H9 (cell line): ENCODE measurements at regions not wholly inside any gene's neighbourhood (a gene's known extent, or its start where the extent isn't known, plus 50 kb on each side); places are given as distances from the start of the nearest gene placed in this dataset.

Experiments
- DNase-seq: peaks from one replicate; pipeline ENCODE4 v3.0.0-alpha.2; 2017
- H2AFZ ChIP-seq: one replicate; pipeline ENCODE4 v1.6.1; 2013; ENCODE audit warnings: mild to moderate bottlenecking, low read length, control low read depth, moderate library complexity
- H2AK5ac ChIP-seq: 2 replicates; pipeline ENCODE4 v1.6.1; 2013; ENCODE audit warnings: low read length, control low read depth, mixed read lengths; ENCODE audit not compliant: insufficient read length
- H2BK120ac ChIP-seq: one replicate; pipeline ENCODE4 v1.6.1; 2013; ENCODE audit warnings: low read depth, mild to moderate bottlenecking, low read length, control low read depth, inconsistent platforms; ENCODE audit not compliant: poor library complexity, severe bottlenecking
- H2BK12ac ChIP-seq: 2 replicates; pipeline ENCODE4 v1.6.1; 2013; ENCODE audit warnings: low read length, control low read depth, mixed read lengths, low read depth; ENCODE audit not compliant: insufficient read length
- H2BK15ac ChIP-seq: 2 replicates; pipeline ENCODE4 v1.6.1; 2013; ENCODE audit warnings: low read depth, low read length, control low read depth
- H2BK20ac ChIP-seq: one replicate; pipeline ENCODE4 v1.6.1; 2013; ENCODE audit warnings: low read depth, mild to moderate bottlenecking, low read length, control low read depth, inconsistent platforms; ENCODE audit not compliant: poor library complexity, severe bottlenecking
- H2BK5ac ChIP-seq: 2 replicates; pipeline ENCODE4 v1.6.1; 2013; ENCODE audit warnings: low read length, control low read depth, mixed read lengths; ENCODE audit not compliant: insufficient read length
- H3K14ac ChIP-seq: 2 replicates; pipeline ENCODE4 v1.6.1; 2013; ENCODE audit warnings: low read length, control low read depth; ENCODE audit not compliant: insufficient read depth
- H3K18ac ChIP-seq: 2 replicates; pipeline ENCODE4 v1.6.1; 2013; ENCODE audit warnings: low read depth, mild to moderate bottlenecking, mixed read lengths, low read length, control low read depth; ENCODE audit not compliant: insufficient read length
- H3K23ac ChIP-seq: 2 replicates; pipeline ENCODE4 v1.6.1; 2013; ENCODE audit warnings: low read length, control low read depth, mixed read lengths, low read depth; ENCODE audit not compliant: insufficient read length
- H3K23me2 ChIP-seq: 2 replicates; pipeline ENCODE4 v1.6.1; 2013; ENCODE audit warnings: low read depth, mild to moderate bottlenecking, mixed read lengths, low read length, control low read depth; ENCODE audit not compliant: insufficient read length, poor library complexity, severe bottlenecking
- H3K27ac ChIP-seq: 2 replicates; pipeline ENCODE4 v1.5.1; 2013; ENCODE audit warnings: low read length, control low read depth, mixed read lengths, low read depth; ENCODE audit not compliant: insufficient read length
- H3K27me3 ChIP-seq: 2 replicates; pipeline ENCODE4 v1.6.1; 2013; ENCODE audit warnings: low read length, control low read depth, inconsistent platforms; ENCODE audit not compliant: insufficient read depth
- H3K4ac ChIP-seq: 2 replicates; pipeline ENCODE4 v1.6.1; 2013; ENCODE audit warnings: low read depth, mild to moderate bottlenecking, control low read depth, inconsistent platforms, low read length, moderate library complexity
- H3K4me1 ChIP-seq: 2 replicates; pipeline ENCODE4 v1.6.1; 2013; ENCODE audit warnings: low read length, control low read depth, inconsistent platforms; ENCODE audit not compliant: insufficient read depth
- H3K4me2 ChIP-seq: 2 replicates; pipeline ENCODE4 v1.6.1; 2013; ENCODE audit warnings: low read length, control low read depth, mixed read lengths; ENCODE audit not compliant: insufficient read length, insufficient read depth
- H3K56ac ChIP-seq: 2 replicates; pipeline ENCODE4 v1.6.1; 2013; ENCODE audit warnings: low read depth, mild to moderate bottlenecking, mixed read lengths, low read length, control low read depth; ENCODE audit not compliant: insufficient read length
- H3K79me1 ChIP-seq: 2 replicates; pipeline ENCODE4 v1.6.1; 2013; ENCODE audit warnings: low read depth, mild to moderate bottlenecking, moderate library complexity, low read length, control low read depth, inconsistent platforms; ENCODE audit not compliant: insufficient read depth, poor library complexity, severe bottlenecking
- H3K79me2 ChIP-seq: 2 replicates; pipeline ENCODE4 v1.6.1; 2013; ENCODE audit warnings: low read length, control low read depth, inconsistent platforms; ENCODE audit not compliant: insufficient read depth
- H3K9ac ChIP-seq: 2 replicates; pipeline ENCODE4 v1.6.1; 2013; ENCODE audit warnings: low read length, control low read depth, mixed read lengths; ENCODE audit not compliant: insufficient read length; ENCODE audit errors: extremely low read depth
- H3K9me3 ChIP-seq: one replicate; pipeline ENCODE4 v1.6.1; 2013; ENCODE audit warnings: low read depth, low read length, inconsistent platforms; ENCODE audit not compliant: control insufficient read depth
- H3T11ph ChIP-seq: one replicate; pipeline ENCODE4 v1.6.1; 2013; ENCODE audit warnings: mild to moderate bottlenecking, low read length, control low read depth, inconsistent platforms
- H4K20me1 ChIP-seq: one replicate; pipeline ENCODE4 v1.6.1; 2013; ENCODE audit not compliant: control insufficient read depth, insufficient read length, insufficient read depth
- H4K5ac ChIP-seq: 2 replicates; pipeline ENCODE4 v1.6.1; 2013; ENCODE audit warnings: low read depth, mild to moderate bottlenecking, mixed read lengths, low read length, control low read depth; ENCODE audit not compliant: insufficient read length
- H4K8ac ChIP-seq: replicated peaks from 2 replicates; pipeline ENCODE4 v1.6.1; 2013; ENCODE audit warnings: low read length, control low read depth, mixed read lengths, low read depth; ENCODE audit not compliant: insufficient read length
- H4K91ac ChIP-seq: 2 replicates; pipeline ENCODE4 v1.6.1; 2013; ENCODE audit warnings: low read depth, mild to moderate bottlenecking, moderate library complexity, mixed read lengths, low read length, control low read depth; ENCODE audit not compliant: insufficient read length
- H3K27ac Mint-ChIP-seq, 3 experiments: 2 replicates in 2 of 3; 3 replicates in 1 of 3; pipeline ENCODE4 v1.8.0; 2020 to 2021; ENCODE audit warnings: mixed read lengths in 3 of 3, mild to moderate bottlenecking in 1 of 3, moderate library complexity in 1 of 3
- H3K27me3 Mint-ChIP-seq: 2 replicates; pipeline ENCODE4 v1.8.0; 2021; ENCODE audit warnings: low read depth, mild to moderate bottlenecking, moderate library complexity, mixed read lengths
- H3K36me3 Mint-ChIP-seq, 3 experiments: 2 replicates in 2 of 3; 3 replicates in 1 of 3; pipeline ENCODE4 v1.8.0; 2020 to 2021; ENCODE audit warnings: low read depth in 3 of 3, mixed read lengths in 3 of 3; ENCODE audit not compliant: insufficient read depth in 1 of 3
- H3K4me1 Mint-ChIP-seq, 2 experiments: 2 replicates each; pipeline ENCODE4 v1.8.0; 2020; ENCODE audit warnings: mixed read lengths in 2 of 2
- H3K4me3 Mint-ChIP-seq, 2 experiments: 2 replicates in 1 of 2; 3 replicates in 1 of 2; pipeline ENCODE4 v1.8.0; 2020 to 2021; ENCODE audit warnings: mild to moderate bottlenecking in 2 of 2, mixed read lengths in 2 of 2, moderate library complexity in 1 of 2
- H3K9me3 Mint-ChIP-seq, 2 experiments: 2 replicates in 1 of 2; 3 replicates in 1 of 2; pipeline ENCODE4 v1.8.0; 2020; ENCODE audit warnings: mild to moderate bottlenecking in 2 of 2, mixed read lengths in 2 of 2, moderate library complexity in 1 of 2
- CTCF ChIP-seq: fragments of 200-600 bp; sonication (generic); conservative IDR thresholded peaks from 3 replicates; pipeline ENCODE4 v1.8.0; 2021; ENCODE audit warnings: antibody characterized with exemption, mild to moderate bottlenecking
- WGBS: extraction: QIAGEN DNeasy Blood & Tissue Kit; methylation state at CpG from one replicate; pipeline ENCODE4 v1.1.7; 2013; ENCODE audit warnings: missing lambda C conversion rate, low lambda C conversion rate, mixed read lengths; ENCODE audit not compliant: insufficient read length; ENCODE audit errors: extremely low coverage; 5-methylcytosine and 5-hydroxymethylcytosine counted together

GRCh38 chr11:116488836-116489389 lies 283.9 kb downstream of the BUD13 start:
- Histone ChIP-seq H3K4me1 (no peaks in the 10 kb centered on the region), H3K27me3 (peaks cover 17% of the 10 kb centered on the region; the same call in 1 of the 2 replicates), H2AK5ac (no peak overlapping the region), H3K79me2 (no peaks in the 10 kb centered on the region), H4K5ac (no peak overlapping the region), H2BK12ac (no peak overlapping the region), H3K27ac (no peak overlapping the region), H4K20me1 (no peaks in the 10 kb centered on the region), H4K91ac (no peak overlapping the region), H3K79me1 (no peaks in the 10 kb centered on the region), H3K14ac (no peak overlapping the region; the same call in 1 of the 2 replicates), H3K4me2 (no peak overlapping the region), H2AFZ (no peak overlapping the region), H2BK15ac (no peak overlapping the region), H3K9ac (no peak overlapping the region), H2BK120ac (no peak overlapping the region), H3K56ac (no peak overlapping the region), H2BK5ac (no peak overlapping the region), H3K23ac (no peak overlapping the region), H3T11ph (no peak overlapping the region), H4K8ac (no peak overlapping the region), H3K23me2 (no peaks in the 10 kb centered on the region), H3K4ac (no peak overlapping the region), H2BK20ac (no peak overlapping the region), H3K9me3 (no peaks in the 10 kb centered on the region), H3K18ac (no peak overlapping the region)
- Mint-ChIP-seq H3K4me1 (peaks cover 6 to 10% of the 10 kb centered on the region in 2 experiments; a peak in 2 of 4 replicates), H3K27me3 (peaks cover 84% of the 10 kb centered on the region), H3K27ac (no peak overlapping the region), H3K4me3 (no peak overlapping the region), H3K36me3 (no peaks in the 10 kb centered on the region), H3K9me3 (no peaks in the 10 kb centered on the region)
- no peak for TF ChIP-seq CTCF
- DNase-seq, result no peak
- no CpG with 5 or more reads among the region's 11 CpGs for WGBS
